ENCODE measurements at regions not wholly inside any gene's neighbourhood (a gene's known extent, or its start where the extent isn't known, plus 50 kb on each side); places are given as distances from the start of the nearest gene placed in this dataset.

GRCh38 chr6:164230259-164230658 is 815.7 kb downstream of the QKI start (continued):
- TF ChIP-seq CEBPG (CRISPR knock-in tag; IDR thresholded peaks at IDR 0.05): no peak
- no peak for TF ChIP-seq WIZ (CRISPR knock-in tag; IDR thresholded peaks at IDR 0.05)
- TF ChIP-seq IRX3 (CRISPR knock-in tag; IDR thresholded peaks at IDR 0.05; ENCODE audit: borderline replicate concordance, low read depth): no peak

- DNase-seq (ENCODE audit: low spot score): no peak
- H3K9ac ChIP-seq (ENCODE audit: insufficient read depth, low read depth, low read length): no peak overlapping the region
- 36% methylated on average over 8 of the region's 8 CpGs for WGBS (ENCODE audit: low lambda C conversion rate)
- no peak overlapping the region for H3K4me3 ChIP-seq (replicated peaks in 1 of 3; ENCODE audit: insufficient read depth in 1 of 3, low read depth in 2 of 3, low read length in 3 of 3)
- intact Hi-C loops (cut with micrococcal nuclease; ENCODE audit: unreplicated experiment): no loop called here
- no peaks in the 10 kb centered on the region for H3K79me2 ChIP-seq (ENCODE audit: insufficient read depth, low read length)
- no peak for ATAC-seq
- no peak overlapping the region for H3K4me2 ChIP-seq (ENCODE audit: low read depth, low read length)
- H4K20me1 ChIP-seq (ENCODE audit: insufficient read depth, low read length): no peaks in the 10 kb centered on the region
- no peak overlapping the region for H3K27ac ChIP-seq (ENCODE audit: extremely low read length, insufficient read depth, low read length)
- ChIA-PET POLR2A (no interaction called here), CTCF (ENCODE audit: low intra/inter-chr PET ratio, low total read pairs) (no interaction called here)
- H3K4me1 ChIP-seq (ENCODE audit: insufficient read depth, low read length): no peaks in the 10 kb centered on the region
- BruUV-seq (replicated peaks): no TSS peak
- FAIRE-seq: no peak
- in situ Hi-C loops (cut with HindIII; ENCODE audit: extremely low pct_ligation_motif_present, low pct_unique_long_range_greater_than_20kb): no loop called here
- no peaks in the 10 kb centered on the region for H3K36me3 ChIP-seq (replicated peaks in 1 of 2; ENCODE audit: control insufficient read depth in 1 of 2, insufficient read depth in 2 of 2, low read length in 2 of 2)
- H3K27me3 ChIP-seq (ENCODE audit: control insufficient read depth in 1 of 2, insufficient read depth in 2 of 2, low read length in 2 of 2): no peaks in the 10 kb centered on the region
- peaks cover 50% of the 10 kb centered on the region for H3K9me3 ChIP-seq (ENCODE audit: low read length)
- no peak overlapping the region for H2AFZ ChIP-seq (ENCODE audit: low read length)
- TF ChIP-seq ZNF207 (IDR thresholded peaks at IDR 0.05; ENCODE audit: borderline replicate concordance): no peak
- TF ChIP-seq ZNF652 (CRISPR knock-in tag; IDR thresholded peaks at IDR 0.05; ENCODE audit: borderline replicate concordance, low read depth): no peak
- TF ChIP-seq ZNF460 (CRISPR knock-in tag; IDR thresholded peaks at IDR 0.05; ENCODE audit: borderline replicate concordance): no peak
- TF ChIP-seq ZNF431 (CRISPR knock-in tag; IDR thresholded peaks at IDR 0.05; ENCODE audit: borderline replicate concordance, low read depth): no peak
- TF ChIP-seq ZNF343 (CRISPR knock-in tag; IDR thresholded peaks at IDR 0.05): no peak
- no peak for TF ChIP-seq ZBTB7A (CRISPR knock-in tag; IDR thresholded peaks at IDR 0.05)
- TF ChIP-seq ZNF776 (CRISPR knock-in tag; IDR thresholded peaks at IDR 0.05): no peak
- no peak for TF ChIP-seq ZNF407 (CRISPR knock-in tag; IDR thresholded peaks at IDR 0.05; ENCODE audit: not compliant biosample characterization)
- no peak for TF ChIP-seq CREBL2 (CRISPR knock-in tag; IDR thresholded peaks at IDR 0.05; ENCODE audit: borderline replicate concordance)
- no peak for TF ChIP-seq ZFP91 (CRISPR knock-in tag; IDR thresholded peaks at IDR 0.05; ENCODE audit: borderline replicate concordance)
- no peak for TF ChIP-seq HNRNPUL1 (IDR thresholded peaks at IDR 0.05; ENCODE audit: low read depth, low read length)
- TF ChIP-seq ZBTB7B (CRISPR knock-in tag; IDR thresholded peaks at IDR 0.05): no peak
Observed at GRCh38 chr6:164229716-164230115, 815.2 kb downstream of the QKI start.

All from HepG2 (cell line).